Epithelial cell of esophagus (primary cell): ENCODE measurements at regions not wholly inside any gene's neighbourhood (a gene's known extent, or its start where the extent isn't known, plus 50 kb on each side); places are given as distances from the start of the nearest gene placed in this dataset.

Experiments used
- DNase-seq: peaks from one replicate; pipeline ENCODE4 v3.0.0; 2010; ENCODE audit warnings: low read depth
- H3K4me3 ChIP-seq: 2 replicates; pipeline ENCODE4 v1.5.1; 2011; ENCODE audit warnings: mild to moderate bottlenecking, low read length, control low read depth
- TF ChIP-seq, protein P1 (sequence below): IDR thresholded peaks from 2 replicates; pipeline ENCODE4 v1.5.1; 2011; ENCODE audit warnings: low read depth, mild to moderate bottlenecking, low read length, control low read depth, inconsistent platforms; ENCODE audit not compliant: insufficient read depth; ENCODE audit errors: missing control alignments

DNA sequence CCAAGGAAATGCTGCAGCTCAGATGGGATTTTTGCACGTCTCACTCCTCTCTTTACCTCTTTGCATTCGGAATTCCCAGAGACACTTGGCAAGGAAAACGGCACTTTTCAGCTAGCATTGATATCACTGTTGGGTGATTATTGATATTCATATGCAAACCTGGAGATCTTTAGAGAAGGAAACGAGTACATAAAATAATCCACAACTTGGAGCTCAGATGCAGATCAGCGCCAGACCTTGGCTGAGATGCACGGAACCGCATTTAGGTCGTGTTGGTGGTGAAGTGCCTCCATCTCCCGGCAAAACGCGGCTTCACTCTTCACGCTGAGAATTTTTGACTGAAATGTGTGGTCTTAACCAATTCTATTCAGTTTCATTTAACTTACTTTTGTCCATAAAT is 77.2 kb upstream of the ARHGEF7 start:
- TF ChIP-seq, protein P1, sequence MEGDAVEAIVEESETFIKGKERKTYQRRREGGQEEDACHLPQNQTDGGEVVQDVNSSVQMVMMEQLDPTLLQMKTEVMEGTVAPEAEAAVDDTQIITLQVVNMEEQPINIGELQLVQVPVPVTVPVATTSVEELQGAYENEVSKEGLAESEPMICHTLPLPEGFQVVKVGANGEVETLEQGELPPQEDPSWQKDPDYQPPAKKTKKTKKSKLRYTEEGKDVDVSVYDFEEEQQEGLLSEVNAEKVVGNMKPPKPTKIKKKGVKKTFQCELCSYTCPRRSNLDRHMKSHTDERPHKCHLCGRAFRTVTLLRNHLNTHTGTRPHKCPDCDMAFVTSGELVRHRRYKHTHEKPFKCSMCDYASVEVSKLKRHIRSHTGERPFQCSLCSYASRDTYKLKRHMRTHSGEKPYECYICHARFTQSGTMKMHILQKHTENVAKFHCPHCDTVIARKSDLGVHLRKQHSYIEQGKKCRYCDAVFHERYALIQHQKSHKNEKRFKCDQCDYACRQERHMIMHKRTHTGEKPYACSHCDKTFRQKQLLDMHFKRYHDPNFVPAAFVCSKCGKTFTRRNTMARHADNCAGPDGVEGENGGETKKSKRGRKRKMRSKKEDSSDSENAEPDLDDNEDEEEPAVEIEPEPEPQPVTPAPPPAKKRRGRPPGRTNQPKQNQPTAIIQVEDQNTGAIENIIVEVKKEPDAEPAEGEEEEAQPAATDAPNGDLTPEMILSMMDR, result no peak

DNA sequence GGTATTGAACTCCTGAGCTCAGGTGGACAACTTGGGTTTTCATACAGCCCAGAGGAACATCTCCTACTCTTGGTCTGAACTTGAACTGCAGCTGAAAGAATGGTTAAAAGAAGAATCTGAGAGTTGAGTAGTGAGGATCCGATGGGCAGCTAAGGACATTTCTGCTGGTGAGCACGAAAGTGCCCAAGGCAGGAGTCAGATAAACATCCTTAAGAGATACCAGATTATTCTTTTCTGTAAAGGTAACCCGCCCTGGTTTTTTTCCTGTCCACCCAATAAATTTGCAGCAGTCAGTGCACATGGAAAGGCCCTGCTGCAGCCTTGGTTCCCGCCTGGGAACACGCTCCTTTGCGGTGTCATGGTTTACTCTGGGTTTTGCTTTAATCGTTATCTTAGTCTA is 78.4 kb upstream of the ARHGEF7 start:
- DNase-seq, result no peak
- no peak overlapping the region for H3K4me3 ChIP-seq
- TF ChIP-seq, protein P1, result no peak

More for the DNA sequence above, 77.2 kb upstream of the ARHGEF7 start:
- DNase-seq, result no peak
- H3K4me3 ChIP-seq, result no peak overlapping the region

DNA sequence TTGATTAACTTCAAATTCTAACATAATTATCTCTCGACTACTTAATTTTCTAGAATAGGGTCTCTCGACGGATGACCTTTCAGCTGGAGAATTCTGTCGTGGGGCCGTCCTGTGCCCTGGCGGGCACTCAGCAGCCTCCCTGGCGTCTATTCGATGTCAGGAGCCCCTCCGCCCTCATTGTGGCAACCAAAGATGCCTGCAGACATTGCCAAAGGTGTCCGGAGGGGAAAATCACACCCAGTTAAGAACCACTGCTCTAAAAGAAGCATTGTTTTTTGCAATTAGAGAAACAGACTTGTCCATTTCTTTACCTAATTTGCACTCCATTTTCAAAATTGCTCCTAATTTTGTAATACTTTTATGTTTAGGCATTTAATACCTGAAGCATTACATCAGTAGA is 79.2 kb upstream of the ARHGEF7 start:
- TF ChIP-seq, protein P1, result no peak
- H3K4me3 ChIP-seq, result no peak overlapping the region
- DNase-seq, result no peak

DNA sequence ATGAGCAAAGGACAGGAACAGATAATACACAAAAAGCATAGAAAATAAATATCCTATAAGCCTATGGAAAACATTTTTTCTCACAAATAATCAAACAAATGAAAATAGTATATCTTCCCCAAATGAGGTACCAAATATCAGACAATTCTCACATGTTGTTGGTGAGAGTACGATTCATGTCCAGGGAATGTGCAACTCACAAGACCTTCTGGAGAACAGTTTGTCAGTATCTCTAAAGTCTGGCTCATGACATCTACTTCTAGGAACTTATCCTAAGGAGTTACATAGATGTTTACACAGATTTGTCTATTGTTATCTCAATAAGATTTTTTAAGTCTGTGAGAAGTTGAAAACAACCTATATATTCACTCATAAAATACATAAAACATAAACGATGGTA is 80.3 kb upstream of the ARHGEF7 start:
- no peak for DNase-seq
- no peak overlapping the region for H3K4me3 ChIP-seq
- TF ChIP-seq, protein P1, result no peak

DNA sequence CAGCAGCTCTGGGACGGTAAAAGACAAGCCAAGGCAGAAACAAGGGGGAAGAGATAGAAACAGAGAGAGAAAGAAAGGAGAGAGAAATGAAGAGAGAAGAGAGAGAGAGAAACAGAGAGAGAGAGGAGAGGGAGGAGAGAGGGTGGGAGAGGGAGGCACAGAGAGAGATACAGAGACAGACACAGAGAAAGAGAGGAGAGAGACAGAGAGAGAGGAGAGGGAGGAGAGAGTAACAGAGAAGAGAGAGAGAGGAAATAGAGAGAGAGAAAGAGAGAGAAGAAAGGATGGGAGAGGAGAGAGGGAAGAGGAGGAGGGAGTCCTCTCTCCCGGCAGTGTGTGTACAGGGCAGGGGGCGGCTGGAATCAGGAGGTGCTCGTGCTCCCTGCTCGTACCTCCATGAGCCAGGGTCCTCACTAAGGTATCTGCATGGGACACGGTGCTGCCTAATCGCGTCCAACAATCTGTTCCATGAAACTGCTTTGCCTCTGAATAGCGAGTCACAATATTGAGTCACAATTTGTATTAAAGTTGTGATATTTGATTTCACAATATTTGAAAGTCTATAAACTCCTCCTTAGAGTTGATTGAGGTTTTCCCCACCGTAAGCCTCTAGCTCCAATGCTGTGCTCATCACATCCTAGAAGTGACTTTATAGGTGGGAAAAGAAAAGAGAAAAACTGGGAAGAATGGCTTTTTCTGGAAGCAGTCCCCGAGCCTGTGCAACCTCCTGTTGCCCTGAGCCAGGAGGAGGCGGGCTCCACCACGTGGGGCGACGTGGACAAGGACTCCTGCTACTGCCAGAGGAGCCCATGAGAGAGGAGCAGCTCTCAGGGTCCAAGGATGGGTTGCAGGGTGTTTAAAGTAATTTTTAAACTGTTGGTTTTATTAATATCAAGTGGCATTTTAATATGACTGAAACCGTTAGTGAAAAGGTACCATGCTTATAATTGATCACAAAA is 81.7 kb upstream of the ARHGEF7 start:
- no peak overlapping the region for H3K4me3 ChIP-seq
- DNase-seq, result peak; percentile 11
- TF ChIP-seq, protein P1, result no peak

DNA sequence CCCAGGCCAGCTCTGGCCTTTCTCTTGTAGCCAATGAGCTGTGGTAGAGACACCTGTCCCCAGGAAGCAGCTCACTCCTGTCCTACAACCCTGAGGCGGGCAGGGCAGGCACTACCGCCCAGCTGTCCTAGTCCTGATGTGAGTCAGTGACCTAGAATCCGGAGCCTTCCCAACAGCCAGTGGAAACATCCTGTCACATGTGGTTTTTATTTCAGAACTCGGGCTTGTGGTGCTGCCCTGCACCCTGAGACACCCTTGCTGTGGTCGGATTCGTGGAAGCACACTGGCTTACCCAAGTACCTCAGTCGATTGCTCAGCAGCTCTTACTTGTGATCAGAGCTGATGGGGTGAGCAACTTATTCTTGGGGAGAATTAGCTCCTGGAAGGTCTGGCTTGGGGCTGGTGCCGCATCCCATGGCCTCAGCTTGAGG is 83.6 kb upstream of the ARHGEF7 start:
- H3K4me3 ChIP-seq, result no peak overlapping the region
- no peak for DNase-seq
- TF ChIP-seq, protein P1, result no peak
